HepG2 (cell line): ENCODE measurements at regions not wholly inside any gene's neighbourhood (a gene's known extent, or its start where the extent isn't known, plus 50 kb on each side); places are given as distances from the start of the nearest gene placed in this dataset.

Source experiments
- BCL6 ChIP-seq: IDR thresholded peaks from 2 replicates; pipeline ENCODE4 v1.6.1; 2016; ENCODE audit warnings: missing genetic modification reagents, missing compliant biosample characterization
- DBP ChIP-seq: sonication (generic); formaldehyde crosslinking; IDR thresholded peaks from 2 replicates; pipeline ENCODE4 v1.4.0; 2020; ENCODE audit warnings: missing genetic modification reagents; ENCODE audit errors: not compliant biosample characterization
- EED ChIP-seq: sonication (generic); formaldehyde crosslinking; IDR thresholded peaks from 2 replicates; pipeline ENCODE4 v1.5.0; 2020; ENCODE audit warnings: mild to moderate bottlenecking, missing genetic modification reagents
- HOXA5 ChIP-seq: sonication (generic); formaldehyde crosslinking; IDR thresholded peaks from 2 replicates; pipeline ENCODE4 v1.4.0; 2020; ENCODE audit warnings: missing genetic modification reagents
- NR2F1 ChIP-seq, 2 experiments: fragments of 450-650 bp in 1 of 2; formaldehyde crosslinking in 1 of 2; IDR thresholded peaks; 2 replicates each; pipeline versions ENCODE4 v1.5.0 to v1.6.1; 2016 to 2020; ENCODE audit warnings: mild to moderate bottlenecking in 1 of 2, missing compliant biosample characterization in 1 of 2, missing genetic modification reagents in 1 of 2, moderate library complexity in 1 of 2
- NRL ChIP-seq: sonication (generic); formaldehyde crosslinking; IDR thresholded peaks from 2 replicates; pipeline ENCODE4 v1.5.0; 2020; ENCODE audit warnings: missing genetic modification reagents, mild to moderate bottlenecking, moderate library complexity, borderline replicate concordance
- RAD51 ChIP-seq: fragments of 450-650 bp; IDR thresholded peaks from 2 replicates; pipeline ENCODE4 v1.6.1; 2016; ENCODE audit warnings: borderline replicate concordance
- SP5 ChIP-seq: IDR thresholded peaks from 2 replicates; pipeline ENCODE4 v1.6.1; 2016; ENCODE audit warnings: low read depth, borderline replicate concordance
- TEAD3 ChIP-seq: optimal IDR thresholded peaks from 2 replicates; pipeline ENCODE3; 2016; ENCODE audit warnings: borderline replicate concordance
- YEATS4 ChIP-seq: sonication (generic); formaldehyde crosslinking; IDR thresholded peaks from 2 replicates; pipeline ENCODE4 v1.4.0; 2020; ENCODE audit warnings: missing genetic modification reagents, borderline replicate concordance
- ZBTB42 ChIP-seq: sonication (generic); formaldehyde crosslinking; IDR thresholded peaks from 2 replicates; pipeline ENCODE4 v1.5.0; 2020; ENCODE audit warnings: mild to moderate bottlenecking, missing genetic modification reagents
- ZNF12 ChIP-seq: sonication (generic); formaldehyde crosslinking; IDR thresholded peaks from 2 replicates; pipeline ENCODE4 v1.5.0; 2020; ENCODE audit warnings: missing genetic modification reagents
- ZNF256 ChIP-seq: sonication (generic); formaldehyde crosslinking; conservative IDR thresholded peaks from 2 replicates; pipeline ENCODE4 v1.4.0; 2020; ENCODE audit warnings: missing genetic modification reagents
- ZNF430 ChIP-seq: sonication (generic); formaldehyde crosslinking; IDR thresholded peaks from 2 replicates; pipeline ENCODE4 v1.9.0; 2021; ENCODE audit warnings: mild to moderate bottlenecking, missing genetic modification reagents
- ZNF691 ChIP-seq: sonication (generic); formaldehyde crosslinking; IDR thresholded peaks from 2 replicates; pipeline ENCODE4 v1.4.0; 2020; ENCODE audit warnings: missing genetic modification reagents, low read depth, mild to moderate bottlenecking, borderline replicate concordance
- ZNF709 ChIP-seq: sonication (generic); formaldehyde crosslinking; IDR thresholded peaks from 2 replicates; pipeline ENCODE4 v1.5.0; 2020; ENCODE audit warnings: mild to moderate bottlenecking, missing genetic modification reagents
- ZNF746 ChIP-seq: sonication (generic); formaldehyde crosslinking; IDR thresholded peaks from 2 replicates; pipeline ENCODE4 v1.8.0; 2022; ENCODE audit warnings: mild to moderate bottlenecking, missing genetic modification reagents
- ZNF883 ChIP-seq: sonication (generic); formaldehyde crosslinking; IDR thresholded peaks from 2 replicates; pipeline ENCODE4 v1.5.1; 2020; ENCODE audit warnings: mild to moderate bottlenecking, missing genetic modification reagents; ENCODE audit errors: not compliant biosample characterization
- TF ChIP-seq, protein P1 (sequence below): sonication (generic); formaldehyde crosslinking; IDR thresholded peaks from 2 replicates; pipeline ENCODE4 v1.4.0; 2020; ENCODE audit warnings: missing genetic modification reagents
- TF ChIP-seq, protein P2 (sequence below): sonication (generic); formaldehyde crosslinking; IDR thresholded peaks from 2 replicates; pipeline ENCODE4 v1.5.0; 2020; ENCODE audit warnings: mild to moderate bottlenecking, missing genetic modification reagents
- TF ChIP-seq, protein P3 (sequence below): IDR thresholded peaks from 2 replicates; pipeline ENCODE4 v1.6.1; 2016; ENCODE audit warnings: missing genetic modification reagents, missing compliant biosample characterization

GRCh38 chr6:141394565-141395051, 738.1 kb upstream of the GJE1 start (continued):
- TF ChIP-seq ZNF691 (CRISPR knock-in tag), result no peak
- TF ChIP-seq, protein P1, sequence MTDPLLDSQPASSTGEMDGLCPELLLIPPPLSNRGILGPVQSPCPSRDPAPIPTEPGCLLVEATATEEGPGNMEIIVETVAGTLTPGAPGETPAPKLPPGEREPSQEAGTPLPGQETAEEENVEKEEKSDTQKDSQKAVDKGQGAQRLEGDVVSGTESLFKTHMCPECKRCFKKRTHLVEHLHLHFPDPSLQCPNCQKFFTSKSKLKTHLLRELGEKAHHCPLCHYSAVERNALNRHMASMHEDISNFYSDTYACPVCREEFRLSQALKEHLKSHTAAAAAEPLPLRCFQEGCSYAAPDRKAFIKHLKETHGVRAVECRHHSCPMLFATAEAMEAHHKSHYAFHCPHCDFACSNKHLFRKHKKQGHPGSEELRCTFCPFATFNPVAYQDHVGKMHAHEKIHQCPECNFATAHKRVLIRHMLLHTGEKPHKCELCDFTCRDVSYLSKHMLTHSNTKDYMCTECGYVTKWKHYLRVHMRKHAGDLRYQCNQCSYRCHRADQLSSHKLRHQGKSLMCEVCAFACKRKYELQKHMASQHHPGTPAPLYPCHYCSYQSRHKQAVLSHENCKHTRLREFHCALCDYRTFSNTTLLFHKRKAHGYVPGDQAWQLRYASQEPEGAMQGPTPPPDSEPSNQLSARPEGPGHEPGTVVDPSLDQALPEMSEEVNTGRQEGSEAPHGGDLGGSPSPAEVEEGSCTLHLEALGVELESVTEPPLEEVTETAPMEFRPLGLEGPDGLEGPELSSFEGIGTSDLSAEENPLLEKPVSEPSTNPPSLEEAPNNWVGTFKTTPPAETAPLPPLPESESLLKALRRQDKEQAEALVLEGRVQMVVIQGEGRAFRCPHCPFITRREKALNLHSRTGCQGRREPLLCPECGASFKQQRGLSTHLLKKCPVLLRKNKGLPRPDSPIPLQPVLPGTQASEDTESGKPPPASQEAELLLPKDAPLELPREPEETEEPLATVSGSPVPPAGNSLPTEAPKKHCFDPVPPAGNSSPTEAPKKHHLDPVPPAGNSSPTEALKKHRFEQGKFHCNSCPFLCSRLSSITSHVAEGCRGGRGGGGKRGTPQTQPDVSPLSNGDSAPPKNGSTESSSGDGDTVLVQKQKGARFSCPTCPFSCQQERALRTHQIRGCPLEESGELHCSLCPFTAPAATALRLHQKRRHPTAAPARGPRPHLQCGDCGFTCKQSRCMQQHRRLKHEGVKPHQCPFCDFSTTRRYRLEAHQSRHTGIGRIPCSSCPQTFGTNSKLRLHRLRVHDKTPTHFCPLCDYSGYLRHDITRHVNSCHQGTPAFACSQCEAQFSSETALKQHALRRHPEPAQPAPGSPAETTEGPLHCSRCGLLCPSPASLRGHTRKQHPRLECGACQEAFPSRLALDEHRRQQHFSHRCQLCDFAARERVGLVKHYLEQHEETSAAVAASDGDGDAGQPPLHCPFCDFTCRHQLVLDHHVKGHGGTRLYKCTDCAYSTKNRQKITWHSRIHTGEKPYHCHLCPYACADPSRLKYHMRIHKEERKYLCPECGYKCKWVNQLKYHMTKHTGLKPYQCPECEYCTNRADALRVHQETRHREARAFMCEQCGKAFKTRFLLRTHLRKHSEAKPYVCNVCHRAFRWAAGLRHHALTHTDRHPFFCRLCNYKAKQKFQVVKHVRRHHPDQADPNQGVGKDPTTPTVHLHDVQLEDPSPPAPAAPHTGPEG (CRISPR knock-in tag), result no peak
- TF ChIP-seq RAD51, result no peak
- TF ChIP-seq, protein P2, sequence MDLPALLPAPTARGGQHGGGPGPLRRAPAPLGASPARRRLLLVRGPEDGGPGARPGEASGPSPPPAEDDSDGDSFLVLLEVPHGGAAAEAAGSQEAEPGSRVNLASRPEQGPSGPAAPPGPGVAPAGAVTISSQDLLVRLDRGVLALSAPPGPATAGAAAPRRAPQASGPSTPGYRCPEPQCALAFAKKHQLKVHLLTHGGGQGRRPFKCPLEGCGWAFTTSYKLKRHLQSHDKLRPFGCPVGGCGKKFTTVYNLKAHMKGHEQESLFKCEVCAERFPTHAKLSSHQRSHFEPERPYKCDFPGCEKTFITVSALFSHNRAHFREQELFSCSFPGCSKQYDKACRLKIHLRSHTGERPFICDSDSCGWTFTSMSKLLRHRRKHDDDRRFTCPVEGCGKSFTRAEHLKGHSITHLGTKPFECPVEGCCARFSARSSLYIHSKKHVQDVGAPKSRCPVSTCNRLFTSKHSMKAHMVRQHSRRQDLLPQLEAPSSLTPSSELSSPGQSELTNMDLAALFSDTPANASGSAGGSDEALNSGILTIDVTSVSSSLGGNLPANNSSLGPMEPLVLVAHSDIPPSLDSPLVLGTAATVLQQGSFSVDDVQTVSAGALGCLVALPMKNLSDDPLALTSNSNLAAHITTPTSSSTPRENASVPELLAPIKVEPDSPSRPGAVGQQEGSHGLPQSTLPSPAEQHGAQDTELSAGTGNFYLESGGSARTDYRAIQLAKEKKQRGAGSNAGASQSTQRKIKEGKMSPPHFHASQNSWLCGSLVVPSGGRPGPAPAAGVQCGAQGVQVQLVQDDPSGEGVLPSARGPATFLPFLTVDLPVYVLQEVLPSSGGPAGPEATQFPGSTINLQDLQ (CRISPR knock-in tag), result 0 out of 2 replicates have a peak, but pooled peaks have one; percentile 28
- no peak for TF ChIP-seq YEATS4 (CRISPR knock-in tag)
- peak; percentile 33 for TF ChIP-seq TEAD3
- no peak; the same call in 1 of the 2 replicates for TF ChIP-seq NRL
- TF ChIP-seq EED (CRISPR knock-in tag), result peak; percentile 47; the same call in 1 of the 2 replicates
- no peak for TF ChIP-seq ZBTB42 (CRISPR knock-in tag)
- no peak for TF ChIP-seq ZNF256 (CRISPR knock-in tag)
- TF ChIP-seq SP5, result no peak
- no peak for TF ChIP-seq ZNF709 (CRISPR knock-in tag)
- TF ChIP-seq ZNF12 (CRISPR knock-in tag), result no peak
- TF ChIP-seq, protein P3, sequence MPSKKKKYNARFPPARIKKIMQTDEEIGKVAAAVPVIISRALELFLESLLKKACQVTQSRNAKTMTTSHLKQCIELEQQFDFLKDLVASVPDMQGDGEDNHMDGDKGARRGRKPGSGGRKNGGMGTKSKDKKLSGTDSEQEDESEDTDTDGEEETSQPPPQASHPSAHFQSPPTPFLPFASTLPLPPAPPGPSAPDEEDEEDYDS (CRISPR knock-in tag), result no peak
- no peak for TF ChIP-seq BCL6 (CRISPR knock-in tag)
- TF ChIP-seq ZNF746 (CRISPR knock-in tag), result no peak
- no peak for TF ChIP-seq HOXA5 (CRISPR knock-in tag)
- peak; percentile 50 for TF ChIP-seq ZNF883 (CRISPR knock-in tag)
- TF ChIP-seq DBP (CRISPR knock-in tag), result no peak
- TF ChIP-seq NR2F1 (CRISPR knock-in tag; IDR thresholded peaks at IDR 0.05), result no peak
- TF ChIP-seq ZNF430, result 0 out of 2 replicates have a peak, but pooled peaks have one; percentile 16
